Kidney (tissue), 13 donors: ENCODE measurements at regions not wholly inside any gene's neighbourhood (a gene's known extent, or its start where the extent isn't known, plus 50 kb on each side); places are given as distances from the start of the nearest gene placed in this dataset.

Experiments
- DNase-seq, 5 donors: peaks; one replicate each; pipeline ENCODE4 v3.0.0-alpha.2; 2013 to 2020
- FAIRE-seq: peaks from 2 replicates; lab custom pipeline; 2012; peaks lifted over from hg19 to GRCh38; lab: Jason Lieb, UNC
- H3K27ac ChIP-seq, 2 donors: one replicate each; pipeline ENCODE4 v1.7.0; 2013; ENCODE audit warnings: low read depth in 2 of 2, low read length in 2 of 2, inconsistent platforms in 1 of 2
- H3K27me3 ChIP-seq: one replicate; pipeline ENCODE4 v1.7.1; 2013; ENCODE audit warnings: low read length, inconsistent platforms; ENCODE audit not compliant: control insufficient read depth, insufficient read depth
- H3K36me3 ChIP-seq, 3 donors: one replicate each; pipeline versions ENCODE4 v1.7.0 to v1.7.1; 2013; ENCODE audit warnings: low read length in 3 of 3, control low read depth in 1 of 3, inconsistent platforms in 1 of 3; ENCODE audit not compliant: insufficient read depth in 3 of 3, control insufficient read depth in 2 of 3
- H3K4me1 ChIP-seq, 3 donors: one replicate each; pipeline versions ENCODE4 v1.7.0 to v1.7.1; 2013; ENCODE audit warnings: low read length in 3 of 3, inconsistent platforms in 1 of 3, low read depth in 1 of 3; ENCODE audit not compliant: control insufficient read depth in 2 of 3, insufficient read depth in 2 of 3
- H3K4me3 ChIP-seq, 3 donors: one replicate each; pipeline versions ENCODE4 v1.7.0 to v1.8.1; 2013; ENCODE audit warnings: low read length in 3 of 3, control low read depth in 1 of 3, inconsistent platforms in 1 of 3
- H3K9ac ChIP-seq, 3 donors: one replicate each; pipeline versions ENCODE4 v1.7.0 to v1.7.1; 2013; ENCODE audit warnings: low read length in 3 of 3, control low read depth in 1 of 3, inconsistent platforms in 1 of 3
- H3K9me3 ChIP-seq, 3 donors: one replicate each; pipeline versions ENCODE4 v1.7.0 to v1.7.1; 2013; ENCODE audit warnings: low read length in 3 of 3, control low read depth in 1 of 3, inconsistent platforms in 1 of 3; ENCODE audit not compliant: control insufficient read depth in 2 of 3, insufficient read depth in 1 of 3
- intact Hi-C: fragments of 100-400 bp; cut with DNase I; formaldehyde crosslinking; loops from one replicate; pipeline ENCODE4 v1.11.1; 2022
- TF ChIP-seq, protein P1 (sequence below): IDR thresholded peaks from 3 replicates; pipeline ENCODE4 v1.5.1; 2012; ENCODE audit warnings: mild to moderate bottlenecking, moderate library complexity, borderline replicate concordance; ENCODE audit not compliant: insufficient read depth; ENCODE audit errors: extremely low read depth
- donor health status: control.
- donor health status: control.
- donor health status: control.
- donor health status: control.
- donor health status: control.
- donor health status: DM: yes; HTN: yes; CAD: no.
- donor health status: Normal renal cell carcinoma (clear cell type).

DNA sequence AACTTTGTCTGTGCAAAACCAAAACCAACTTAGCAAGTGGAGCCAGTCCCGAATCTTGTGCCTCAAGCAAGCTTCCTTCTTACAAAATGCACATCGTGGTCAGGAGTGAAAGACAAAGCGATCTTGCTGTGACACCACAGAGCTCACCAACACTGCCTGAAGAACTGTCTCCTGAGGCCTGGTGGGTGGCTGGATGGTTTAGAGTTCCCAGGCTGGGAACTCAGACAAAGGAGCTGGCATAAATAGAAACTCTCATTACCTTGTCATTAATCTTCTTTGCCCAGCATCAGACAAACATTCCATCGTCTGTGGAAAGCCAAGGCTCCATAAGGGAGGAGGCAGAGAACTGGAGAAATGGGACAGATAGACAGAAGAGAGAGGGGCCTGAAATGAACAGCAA is 144.8 kb downstream of the KCNA5 start:
- no peak for FAIRE-seq
- Histone ChIP-seq H3K4me1 (no peaks in the 10 kb centered on the region), H3K27me3 (no peaks in the 10 kb centered on the region), H3K9ac (no peak overlapping the region), H3K36me3 (no peaks in the 10 kb centered on the region), H3K4me3 (no peak overlapping the region), H3K9me3 (peaks cover 0 to 2% (median 0%) of the 10 kb centered on the region in 3 donors), H3K27ac (no peak overlapping the region)
- intact Hi-C loops, result no loop called here
- TF ChIP-seq, protein P1, sequence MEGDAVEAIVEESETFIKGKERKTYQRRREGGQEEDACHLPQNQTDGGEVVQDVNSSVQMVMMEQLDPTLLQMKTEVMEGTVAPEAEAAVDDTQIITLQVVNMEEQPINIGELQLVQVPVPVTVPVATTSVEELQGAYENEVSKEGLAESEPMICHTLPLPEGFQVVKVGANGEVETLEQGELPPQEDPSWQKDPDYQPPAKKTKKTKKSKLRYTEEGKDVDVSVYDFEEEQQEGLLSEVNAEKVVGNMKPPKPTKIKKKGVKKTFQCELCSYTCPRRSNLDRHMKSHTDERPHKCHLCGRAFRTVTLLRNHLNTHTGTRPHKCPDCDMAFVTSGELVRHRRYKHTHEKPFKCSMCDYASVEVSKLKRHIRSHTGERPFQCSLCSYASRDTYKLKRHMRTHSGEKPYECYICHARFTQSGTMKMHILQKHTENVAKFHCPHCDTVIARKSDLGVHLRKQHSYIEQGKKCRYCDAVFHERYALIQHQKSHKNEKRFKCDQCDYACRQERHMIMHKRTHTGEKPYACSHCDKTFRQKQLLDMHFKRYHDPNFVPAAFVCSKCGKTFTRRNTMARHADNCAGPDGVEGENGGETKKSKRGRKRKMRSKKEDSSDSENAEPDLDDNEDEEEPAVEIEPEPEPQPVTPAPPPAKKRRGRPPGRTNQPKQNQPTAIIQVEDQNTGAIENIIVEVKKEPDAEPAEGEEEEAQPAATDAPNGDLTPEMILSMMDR, result no peak
- DNase-seq, result peak in 2 of 5 donors; percentile 40 to 48

DNA sequence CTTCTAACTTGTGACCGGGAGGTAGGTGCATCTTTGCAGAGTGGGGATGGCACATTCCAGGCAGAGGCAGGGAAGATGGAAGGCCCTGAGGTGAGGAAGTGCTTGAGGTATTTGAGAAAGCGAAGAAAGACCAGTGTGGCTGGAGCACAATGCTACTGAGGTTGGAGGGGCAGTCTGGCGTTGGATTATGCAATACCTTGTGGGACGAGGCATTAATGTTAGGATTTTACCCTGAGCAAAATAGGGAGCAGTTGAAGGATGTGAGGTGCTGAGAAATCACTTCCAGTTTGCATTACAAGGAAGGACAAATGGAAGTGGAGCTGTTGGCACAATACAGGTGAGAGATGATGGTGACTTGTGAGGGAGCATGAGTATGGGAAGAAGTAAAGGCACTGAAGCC is 145.5 kb downstream of the KCNA5 start:
- peaks cover 0 to 2% (median 0%) of the 10 kb centered on the region in 3 donors for H3K9me3 ChIP-seq

DNA sequence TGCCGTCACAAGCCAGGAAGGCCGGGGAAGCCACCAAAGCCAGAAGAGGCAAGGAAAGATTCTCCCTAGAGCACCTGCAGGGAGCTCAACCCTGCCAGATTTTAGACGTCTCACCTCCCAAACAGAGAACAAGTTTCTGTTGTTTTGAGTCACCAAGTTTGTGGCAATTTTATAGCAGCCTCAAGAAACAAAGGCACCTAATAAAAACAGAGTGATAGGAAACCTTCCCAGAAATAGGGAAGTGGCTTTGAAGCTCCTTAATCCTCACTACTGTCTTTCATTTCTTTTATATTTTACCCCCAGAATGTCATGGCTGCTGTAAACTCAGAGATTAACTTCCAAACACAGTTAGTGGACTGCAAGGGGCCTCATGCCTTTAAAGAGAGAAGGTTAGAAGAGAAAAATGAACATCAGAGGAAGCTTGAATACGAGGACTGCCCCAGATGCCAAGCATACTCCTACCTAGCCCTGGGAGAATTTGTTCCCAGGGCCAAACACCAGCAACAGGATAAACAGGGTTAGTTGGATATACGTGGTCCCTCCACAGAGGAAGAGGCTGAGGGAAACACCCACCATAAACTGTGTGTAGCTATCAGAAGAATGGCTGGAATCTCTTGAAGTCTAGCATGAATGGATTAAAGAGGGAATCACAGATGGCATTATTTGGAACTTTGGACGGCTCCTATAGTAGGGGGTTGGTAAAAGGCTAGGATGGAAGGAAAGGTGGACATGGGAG is 148.3 kb downstream of the KCNA5 start:
- DNase-seq, result no peak
- Histone ChIP-seq H3K4me1 (no peaks in the 10 kb centered on the region), H3K36me3 (no peaks in the 10 kb centered on the region), H3K9me3 (peaks cover 0 to 2% (median 0%) of the 10 kb centered on the region in 3 donors), H3K27me3 (no peaks in the 10 kb centered on the region), H3K4me3 (no peak overlapping the region), H3K27ac (no peak overlapping the region), H3K9ac (no peak overlapping the region)
- TF ChIP-seq, protein P1, result no peak
- no peak for FAIRE-seq
- intact Hi-C loops, result no loop called here

More for the DNA sequence above, 145.5 kb downstream of the KCNA5 start:
- no peaks in the 10 kb centered on the region for H3K27me3 ChIP-seq
- H3K36me3 ChIP-seq, result no peaks in the 10 kb centered on the region
- TF ChIP-seq, protein P1, result no peak
- no peak overlapping the region for H3K4me3 ChIP-seq
- H3K4me1 ChIP-seq, result no peaks in the 10 kb centered on the region
- DNase-seq (no peak), FAIRE-seq (no peak)
- H3K27ac ChIP-seq, result no peak overlapping the region
- intact Hi-C loops, result no loop called here
- no peak overlapping the region for H3K9ac ChIP-seq
